Activated CD4-positive, alpha-beta T cell treated with anti-CD3 and anti-CD28 coated beads for 48 hours (primary cell): ENCODE measurements at regions not wholly inside any gene's neighbourhood (a gene's known extent, or its start where the extent isn't known, plus 50 kb on each side); places are given as distances from the start of the nearest gene placed in this dataset.

Experiments
- DNase-seq: peaks from one replicate; pipeline ENCODE4 v3.0.0-alpha.2; 2020

GRCh38 chr12:20220339-20220738, 148.0 kb upstream of the PDE3A start:
- DNase-seq, result no peak

- DNase-seq, result no peak
Measured at GRCh38 chr12:20232931-20233675, 135.2 kb upstream of the PDE3A start.

GRCh38 chr12:20234474-20234873, 133.9 kb upstream of the PDE3A start:
- DNase-seq, result no peak

DNA sequence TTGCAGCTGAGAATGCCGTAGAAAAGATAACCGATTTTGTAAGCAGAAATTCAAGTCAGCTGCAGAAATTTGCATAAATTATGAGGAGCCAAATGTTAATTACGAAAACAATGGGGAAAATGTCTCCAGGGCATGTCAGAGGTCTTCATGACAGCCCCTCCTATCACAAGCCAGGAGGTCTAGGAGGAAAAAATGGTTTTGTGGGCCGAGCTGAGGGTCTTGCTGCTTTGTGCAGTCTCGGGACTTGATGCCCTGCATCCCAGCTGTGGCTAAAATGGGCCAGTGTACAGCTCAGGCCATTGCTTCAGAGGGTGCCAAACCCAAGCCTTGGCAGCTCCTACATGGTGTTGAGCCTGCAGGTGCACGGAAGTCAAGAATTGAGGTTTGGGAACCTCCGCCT, 131.2 kb upstream of the PDE3A start:
- DNase-seq, result no peak

- no peak for DNase-seq
Measured at GRCh38 chr12:20245491-20245890, 122.8 kb upstream of the PDE3A start.

- DNase-seq, result no peak
Measured at GRCh38 chr12:20248646-20249045, 119.7 kb upstream of the PDE3A start.

GRCh38 chr12:20250761-20251160, 117.6 kb upstream of the PDE3A start:
- DNase-seq, result no peak

DNA sequence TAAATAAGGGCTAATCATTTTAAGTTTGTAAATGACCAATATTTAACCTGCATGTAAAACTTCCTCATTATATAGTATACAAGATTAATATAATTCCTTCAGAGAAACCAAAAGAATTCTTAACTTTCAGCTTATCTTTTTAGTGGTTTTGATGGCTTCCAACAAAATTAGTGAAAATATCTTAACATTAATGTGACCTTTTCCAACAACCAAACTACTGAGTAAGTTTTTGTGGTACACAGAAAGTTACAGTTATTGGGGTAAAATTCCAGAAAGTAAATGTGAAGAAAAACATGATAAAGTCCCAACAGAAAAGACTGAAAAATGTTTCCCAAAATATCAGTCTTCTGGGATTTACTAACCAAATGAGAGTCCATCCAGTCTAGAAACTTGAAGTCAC, 111.0 kb upstream of the PDE3A start:
- no peak for DNase-seq

- no peak for DNase-seq
Measured at GRCh38 chr12:20259786-20260185, 108.6 kb upstream of the PDE3A start.

GRCh38 chr12:20260851-20261250, 107.5 kb upstream of the PDE3A start:
- DNase-seq, result no peak

DNA sequence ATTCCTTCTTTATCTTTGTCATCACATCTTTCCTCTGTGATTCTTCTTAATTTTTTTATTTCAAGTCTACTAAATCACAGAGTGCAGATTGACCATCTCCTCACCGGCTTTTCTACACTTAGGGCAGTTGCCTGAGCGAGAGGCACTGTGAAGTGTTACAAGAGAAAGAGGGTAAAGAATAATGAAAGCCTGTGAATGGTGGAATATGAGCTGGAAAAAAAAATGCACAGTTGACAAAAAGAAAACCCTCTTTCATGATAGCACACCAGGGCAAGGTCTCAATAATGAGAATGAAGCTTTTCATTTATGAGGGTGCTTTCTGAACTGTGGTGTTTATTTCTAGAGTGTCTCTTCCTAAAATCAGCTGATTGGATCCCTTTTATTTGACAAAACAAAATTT, 106.2 kb upstream of the PDE3A start:
- DNase-seq, result no peak

DNA sequence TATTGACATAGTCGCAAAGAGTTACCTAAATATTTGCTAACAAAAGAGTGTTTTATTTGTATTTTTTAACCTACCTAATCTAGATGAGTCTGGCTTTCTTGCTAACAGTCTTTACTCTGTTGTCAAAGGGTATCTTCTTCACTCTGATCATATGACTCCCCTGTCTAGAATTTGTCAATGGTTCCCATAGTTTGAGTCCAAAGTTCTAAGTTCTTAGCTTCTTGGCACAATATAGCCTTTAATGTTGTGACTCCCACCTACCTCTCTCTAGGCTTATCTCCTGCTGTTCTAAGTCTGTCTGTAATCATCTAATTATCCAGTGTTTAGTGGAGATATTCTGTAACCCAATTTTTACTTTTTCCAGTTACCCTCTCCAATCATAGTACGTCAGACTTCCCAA, 104.3 kb upstream of the PDE3A start:
- DNase-seq, result no peak

DNA sequence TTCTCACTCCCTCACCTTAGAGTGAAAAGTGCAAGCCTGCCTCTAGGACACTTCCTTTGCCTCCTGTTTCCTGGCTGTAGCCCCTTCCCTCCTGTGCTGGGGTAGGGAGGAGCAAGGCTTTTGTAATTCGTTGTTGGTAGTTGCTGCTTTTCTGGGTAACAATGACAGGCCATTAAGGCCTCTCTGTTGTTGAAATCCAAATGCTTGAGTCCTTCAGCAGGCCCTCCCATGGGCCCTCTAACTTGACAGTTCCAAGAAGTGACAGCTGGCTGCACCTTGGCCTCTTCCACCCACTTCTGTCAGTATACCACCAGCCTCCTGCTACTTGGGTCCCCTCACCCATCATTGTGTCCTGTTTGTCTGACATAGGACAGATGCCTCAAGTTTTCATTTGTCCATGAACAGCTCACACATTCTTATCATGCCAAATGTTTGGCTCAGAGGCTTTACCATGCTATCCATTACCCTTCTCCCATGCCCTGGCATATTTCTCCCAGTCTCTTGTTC, 103.7 kb upstream of the PDE3A start:
- DNase-seq, result no peak

DNA sequence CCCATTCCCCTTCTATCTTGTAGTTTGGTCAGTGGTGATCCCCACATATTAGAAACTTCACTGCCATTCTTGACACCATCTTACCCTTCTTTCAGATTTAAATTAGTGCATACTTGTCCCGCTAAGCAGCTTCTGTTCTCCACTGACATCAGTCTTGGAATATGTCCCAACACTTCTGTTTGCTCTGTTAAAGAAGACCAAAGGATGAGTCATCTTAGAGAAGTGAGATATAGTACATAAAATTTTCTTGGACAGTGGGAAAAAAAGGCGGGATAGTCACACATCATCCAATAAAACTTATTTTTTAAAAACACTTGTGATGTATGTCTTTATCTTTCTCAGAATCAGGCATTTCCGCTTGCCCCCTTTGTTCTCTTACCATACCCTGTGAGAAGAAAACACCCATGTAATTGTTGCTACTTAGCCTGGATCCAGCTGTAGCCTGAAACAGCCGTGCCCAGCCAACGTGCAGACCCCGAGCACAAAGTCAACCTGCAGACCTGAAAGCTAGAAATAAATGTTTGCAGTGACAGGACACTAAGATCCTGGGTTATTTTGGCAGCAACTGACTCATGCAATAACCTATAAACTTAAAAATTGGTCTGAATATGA, 100.1 kb upstream of the PDE3A start:
- no peak for DNase-seq

GRCh38 chr12:20268771-20269170, 99.6 kb upstream of the PDE3A start:
- no peak for DNase-seq

DNA sequence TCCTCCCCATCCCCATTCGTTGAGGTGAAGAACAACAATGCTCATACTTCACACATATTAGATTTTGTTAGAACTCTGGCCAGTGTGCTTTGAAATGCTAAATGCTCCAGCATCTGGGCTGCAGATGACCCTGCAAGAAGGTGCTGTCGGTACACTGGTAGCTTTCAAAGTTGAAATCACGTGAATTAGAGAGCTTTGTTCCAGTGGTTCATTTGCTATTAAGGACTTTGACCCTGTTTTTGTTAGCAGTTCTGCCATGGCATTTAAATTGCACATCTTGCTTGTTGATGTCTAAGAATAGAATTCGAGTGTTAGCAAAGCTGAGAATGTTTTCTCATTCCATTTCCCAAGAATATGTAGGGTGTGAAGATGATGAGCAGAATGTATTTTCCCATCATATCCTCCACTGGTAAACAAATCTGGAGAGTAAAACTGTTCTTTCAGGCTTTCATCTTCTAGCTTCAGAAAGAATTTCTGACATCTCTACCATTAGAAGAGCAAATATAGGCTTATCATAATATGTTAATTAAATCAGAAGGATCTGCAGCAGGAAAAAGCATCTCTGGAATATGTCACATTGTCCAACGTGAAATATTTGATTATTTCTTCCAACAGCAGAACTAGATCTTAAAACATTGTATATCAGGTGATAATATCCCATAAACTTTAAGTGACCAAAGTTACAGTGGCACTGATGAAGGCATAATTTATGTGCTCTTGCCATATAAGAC, 98.8 kb upstream of the PDE3A start:
- DNase-seq, result no peak

GRCh38 chr12:20270557-20270956, 97.8 kb upstream of the PDE3A start:
- no peak for DNase-seq

- DNase-seq, result no peak
Measured at GRCh38 chr12:20272161-20272560, 96.2 kb upstream of the PDE3A start.

DNA sequence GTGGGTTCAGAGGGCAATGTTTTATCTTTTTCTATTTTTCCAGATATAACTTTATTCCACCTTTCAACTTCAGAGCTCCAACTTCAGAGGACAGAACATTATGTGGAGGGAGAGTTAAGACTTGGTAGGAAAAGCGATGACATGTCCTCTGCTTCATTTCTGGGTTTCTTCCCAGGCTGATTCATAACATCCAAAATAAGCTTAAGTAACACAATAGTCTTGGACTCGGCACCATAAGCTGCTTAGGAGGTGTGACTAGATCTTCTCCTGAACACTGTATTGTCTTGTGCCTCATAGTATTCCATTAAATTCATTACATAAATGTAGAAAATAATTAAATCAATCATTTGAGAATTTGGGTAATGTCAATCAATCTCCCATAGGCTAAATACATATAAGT, 95.5 kb upstream of the PDE3A start:
- DNase-seq, result no peak

GRCh38 chr12:20274008-20274407, 94.3 kb upstream of the PDE3A start:
- no peak for DNase-seq

- no peak for DNase-seq
Measured at GRCh38 chr12:20278276-20278675, 90.1 kb upstream of the PDE3A start.

DNA sequence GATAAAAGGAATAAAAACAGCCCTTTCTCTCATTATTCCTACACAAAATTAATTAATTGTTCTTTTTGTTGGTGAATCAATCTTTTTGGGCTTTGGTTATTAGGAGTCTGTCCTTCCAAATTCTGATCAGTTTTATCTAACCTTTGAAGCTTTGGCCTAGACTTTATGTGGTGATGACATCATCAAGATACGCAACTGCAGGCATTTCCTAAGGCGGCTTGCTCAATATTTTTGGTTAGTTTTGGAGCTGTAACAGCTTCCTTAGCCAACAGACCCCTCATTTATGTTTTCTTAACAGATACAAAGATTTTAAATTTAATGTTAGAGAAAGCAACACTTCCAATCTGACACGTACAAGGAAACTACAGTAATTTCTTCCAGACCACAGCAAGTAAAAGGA, 87.8 kb upstream of the PDE3A start:
- DNase-seq, result no peak

DNA sequence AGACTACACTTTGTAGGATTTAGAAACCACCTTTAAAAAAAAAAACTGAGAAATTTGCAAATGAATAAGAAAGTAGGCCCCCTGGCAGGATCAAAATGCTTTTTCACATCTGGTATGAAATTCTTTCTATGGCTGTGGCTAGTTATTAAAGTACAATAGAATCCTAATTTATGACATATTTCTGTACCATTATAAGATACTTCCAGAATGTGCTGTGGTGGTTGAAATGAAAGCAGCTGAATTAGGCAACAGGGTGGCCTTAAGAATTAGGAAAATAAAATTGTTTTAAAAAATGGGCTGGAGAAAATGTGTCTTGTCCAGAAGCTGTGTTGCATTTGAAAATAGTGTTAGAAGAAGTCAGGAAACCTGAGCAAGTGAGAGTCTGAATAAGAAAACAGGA, 85.9 kb upstream of the PDE3A start:
- DNase-seq, result no peak

- DNase-seq, result no peak
Measured at GRCh38 chr12:20283482-20283881, 84.9 kb upstream of the PDE3A start.
